ENCODE measurements at regions not wholly inside any gene's neighbourhood (a gene's known extent, or its start where the extent isn't known, plus 50 kb on each side); places are given as distances from the start of the nearest gene placed in this dataset.

GRCh38 chr3:64861684-64862083 is 173.9 kb upstream of the ADAMTS9 start:
- Histone ChIP-seq H3K9me2 (ENCODE audit: insufficient read depth) (peaks cover 9% of the 10 kb centered on the region; the same call in 1 of the 2 replicates), H2AFZ (no peak overlapping the region), H3K4me1 (ENCODE audit: insufficient read depth) (peaks cover 17% of the 10 kb centered on the region), H3K27me3 (ENCODE audit: insufficient read depth) (no peaks in the 10 kb centered on the region), H3K27ac (ENCODE audit: low read depth) (no peak overlapping the region), H3K36me3 (ENCODE audit: insufficient read depth) (no peaks in the 10 kb centered on the region), H4K20me1 (replicated peaks; ENCODE audit: insufficient read depth) (no peaks in the 10 kb centered on the region), H3K4me2 (no peak overlapping the region), H3K79me2 (replicated peaks; ENCODE audit: insufficient read depth) (no peaks in the 10 kb centered on the region), H3F3A (replicated peaks; ENCODE audit: low read depth) (no peaks in the 10 kb centered on the region), H3K4me3 (no peak overlapping the region)
- Mint-ChIP-seq H3K9me3 (no peaks in the 10 kb centered on the region), H3K27me3 (ENCODE audit: insufficient read depth, low read depth, poor library complexity) (no peaks in the 10 kb centered on the region), H3K4me1 (peaks cover 30% of the 10 kb centered on the region), H3K27ac (no peak overlapping the region), H3K36me3 (ENCODE audit: low read depth) (no peaks in the 10 kb centered on the region), H3K4me3 (no peak overlapping the region)
- ATAC-seq (no peak), DNase-seq (ENCODE audit: low spot score) (no peak)
- TF ChIP-seq CREB1 (CRISPR knock-in tag; IDR thresholded peaks at IDR 0.05; ENCODE audit: low read depth) (no peak), CTCF (conservative IDR thresholded peaks at IDR 0.05; ENCODE audit: low read depth in 2 of 2) (no peak), NANOG (IDR thresholded peaks at IDR 0.05; ENCODE audit: borderline replicate concordance) (no peak), ZNF462 (CRISPR knock-in tag; IDR thresholded peaks at IDR 0.05) (no peak), STAT1 (IDR thresholded peaks at IDR 0.05; ENCODE audit: unreplicated experiment) (no peak), POLR2AphosphoS5 (IDR thresholded peaks at IDR 0.05; ENCODE audit: low read depth) (no peak), ZNF114 (CRISPR knock-in tag; IDR thresholded peaks at IDR 0.05) (no peak), ZNF331 (CRISPR knock-in tag; IDR thresholded peaks at IDR 0.05; ENCODE audit: low read depth) (no peak), JUNB (IDR thresholded peaks at IDR 0.05; ENCODE audit: unreplicated experiment) (no peak), EZH2phosphoT487 (IDR thresholded peaks at IDR 0.05; ENCODE audit: unreplicated experiment) (no peak)
- TF ChIP-seq, protein P1, sequence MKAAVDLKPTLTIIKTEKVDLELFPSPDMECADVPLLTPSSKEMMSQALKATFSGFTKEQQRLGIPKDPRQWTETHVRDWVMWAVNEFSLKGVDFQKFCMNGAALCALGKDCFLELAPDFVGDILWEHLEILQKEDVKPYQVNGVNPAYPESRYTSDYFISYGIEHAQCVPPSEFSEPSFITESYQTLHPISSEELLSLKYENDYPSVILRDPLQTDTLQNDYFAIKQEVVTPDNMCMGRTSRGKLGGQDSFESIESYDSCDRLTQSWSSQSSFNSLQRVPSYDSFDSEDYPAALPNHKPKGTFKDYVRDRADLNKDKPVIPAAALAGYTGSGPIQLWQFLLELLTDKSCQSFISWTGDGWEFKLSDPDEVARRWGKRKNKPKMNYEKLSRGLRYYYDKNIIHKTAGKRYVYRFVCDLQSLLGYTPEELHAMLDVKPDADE (IDR thresholded peaks at IDR 0.05) = no peak
- TF ChIP-seq, protein P2, sequence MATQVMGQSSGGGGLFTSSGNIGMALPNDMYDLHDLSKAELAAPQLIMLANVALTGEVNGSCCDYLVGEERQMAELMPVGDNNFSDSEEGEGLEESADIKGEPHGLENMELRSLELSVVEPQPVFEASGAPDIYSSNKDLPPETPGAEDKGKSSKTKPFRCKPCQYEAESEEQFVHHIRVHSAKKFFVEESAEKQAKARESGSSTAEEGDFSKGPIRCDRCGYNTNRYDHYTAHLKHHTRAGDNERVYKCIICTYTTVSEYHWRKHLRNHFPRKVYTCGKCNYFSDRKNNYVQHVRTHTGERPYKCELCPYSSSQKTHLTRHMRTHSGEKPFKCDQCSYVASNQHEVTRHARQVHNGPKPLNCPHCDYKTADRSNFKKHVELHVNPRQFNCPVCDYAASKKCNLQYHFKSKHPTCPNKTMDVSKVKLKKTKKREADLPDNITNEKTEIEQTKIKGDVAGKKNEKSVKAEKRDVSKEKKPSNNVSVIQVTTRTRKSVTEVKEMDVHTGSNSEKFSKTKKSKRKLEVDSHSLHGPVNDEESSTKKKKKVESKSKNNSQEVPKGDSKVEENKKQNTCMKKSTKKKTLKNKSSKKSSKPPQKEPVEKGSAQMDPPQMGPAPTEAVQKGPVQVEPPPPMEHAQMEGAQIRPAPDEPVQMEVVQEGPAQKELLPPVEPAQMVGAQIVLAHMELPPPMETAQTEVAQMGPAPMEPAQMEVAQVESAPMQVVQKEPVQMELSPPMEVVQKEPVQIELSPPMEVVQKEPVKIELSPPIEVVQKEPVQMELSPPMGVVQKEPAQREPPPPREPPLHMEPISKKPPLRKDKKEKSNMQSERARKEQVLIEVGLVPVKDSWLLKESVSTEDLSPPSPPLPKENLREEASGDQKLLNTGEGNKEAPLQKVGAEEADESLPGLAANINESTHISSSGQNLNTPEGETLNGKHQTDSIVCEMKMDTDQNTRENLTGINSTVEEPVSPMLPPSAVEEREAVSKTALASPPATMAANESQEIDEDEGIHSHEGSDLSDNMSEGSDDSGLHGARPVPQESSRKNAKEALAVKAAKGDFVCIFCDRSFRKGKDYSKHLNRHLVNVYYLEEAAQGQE (IDR thresholded peaks at IDR 0.05; ENCODE audit: unreplicated experiment) = no peak
